ENCODE measurements at regions not wholly inside any gene's neighbourhood (a gene's known extent, or its start where the extent isn't known, plus 50 kb on each side); places are given as distances from the start of the nearest gene placed in this dataset.

DNA sequence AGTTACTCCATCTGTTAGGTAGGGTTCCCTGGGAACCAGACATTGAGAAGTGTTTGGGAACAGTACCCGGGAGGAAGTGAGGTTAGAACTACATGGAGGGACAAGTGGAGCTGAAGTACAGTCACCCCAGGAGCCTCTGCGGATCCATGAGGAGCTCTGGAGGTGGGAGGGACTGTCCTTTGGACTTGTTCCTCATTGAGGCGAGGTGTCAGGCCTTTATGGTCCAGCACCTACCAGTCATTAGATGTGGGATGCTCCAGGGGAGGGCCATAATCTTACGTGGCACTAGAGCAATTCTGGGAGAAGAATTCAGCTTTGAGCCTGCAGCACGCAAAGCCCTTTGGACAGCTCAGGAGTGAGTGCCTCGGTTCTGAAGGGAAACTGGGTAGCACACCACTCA, 142.8 kb downstream of the DACT1 start:
- no peak overlapping the region for H2BK5ac ChIP-seq (ENCODE audit: insufficient read length, low read length)
- no peaks in the 10 kb centered on the region for H3K79me1 ChIP-seq (ENCODE audit: insufficient read depth, low read depth, low read length, poor library complexity, severe bottlenecking)
- H3K36me3 Mint-ChIP-seq (ENCODE audit: insufficient read depth in 1 of 3, low read depth in 3 of 3): no peaks in the 10 kb centered on the region
- no peaks in the 10 kb centered on the region for H3K23me2 ChIP-seq (ENCODE audit: insufficient read length, low read depth, low read length, poor library complexity, severe bottlenecking)
- no peak for TF ChIP-seq CTCF (conservative IDR thresholded peaks at IDR 0.05)
- no peak overlapping the region for H2AK5ac ChIP-seq (ENCODE audit: insufficient read length, low read length)
- no peak overlapping the region for H3K27ac ChIP-seq (ENCODE audit: insufficient read length, low read depth, low read length)
- H4K20me1 ChIP-seq (ENCODE audit: control insufficient read depth, insufficient read depth, insufficient read length): no peaks in the 10 kb centered on the region
- no peak overlapping the region for H2BK120ac ChIP-seq (ENCODE audit: low read depth, low read length, poor library complexity, severe bottlenecking)
- DNase-seq: no peak
- no peak overlapping the region for H4K8ac ChIP-seq (replicated peaks; ENCODE audit: insufficient read length, low read depth, low read length)
- no peak overlapping the region for H3K27ac Mint-ChIP-seq
- no peaks in the 10 kb centered on the region for H3K9me3 ChIP-seq (ENCODE audit: control insufficient read depth, low read depth, low read length)
- no peaks in the 10 kb centered on the region for H3K9me3 Mint-ChIP-seq
- no peak overlapping the region for H2BK20ac ChIP-seq (ENCODE audit: low read depth, low read length, poor library complexity, severe bottlenecking)
- H3K27me3 ChIP-seq (ENCODE audit: insufficient read depth, low read length): no peaks in the 10 kb centered on the region
- no peaks in the 10 kb centered on the region for H3K4me1 ChIP-seq (ENCODE audit: insufficient read depth, low read length)
- H3K4ac ChIP-seq (ENCODE audit: low read depth, low read length): no peak overlapping the region
- H3K27me3 Mint-ChIP-seq (ENCODE audit: low read depth): peaks cover 21% of the 10 kb centered on the region
- no peak overlapping the region for H4K5ac ChIP-seq (ENCODE audit: insufficient read length, low read depth, low read length)
- H3K4me2 ChIP-seq (ENCODE audit: insufficient read depth, insufficient read length, low read length): no peak overlapping the region
- H2BK12ac ChIP-seq (ENCODE audit: insufficient read length, low read depth, low read length): no peak overlapping the region
- no peak overlapping the region for H3K4me3 Mint-ChIP-seq
- no peak overlapping the region for H3K23ac ChIP-seq (ENCODE audit: insufficient read length, low read depth, low read length)
- no peak overlapping the region for H3T11ph ChIP-seq (ENCODE audit: low read length)
- H3K4me1 Mint-ChIP-seq: peaks cover under 1 to 1% of the 10 kb centered on the region in 2 experiments; a peak in 3 of 4 replicates
- H3K18ac ChIP-seq (ENCODE audit: insufficient read length, low read depth, low read length): no peak overlapping the region
- no CpG with 5 or more reads among the region's 6 CpGs for WGBS (ENCODE audit: extremely low coverage, insufficient read length, low lambda C conversion rate)
- H2BK15ac ChIP-seq (ENCODE audit: low read depth, low read length): no peak overlapping the region
- H3K79me2 ChIP-seq (ENCODE audit: insufficient read depth, low read length): no peaks in the 10 kb centered on the region
- H3K9ac ChIP-seq (ENCODE audit: extremely low read depth, insufficient read length, low read length): no peak overlapping the region
- H3K14ac ChIP-seq (ENCODE audit: insufficient read depth, low read length): no peak overlapping the region; the same call in 1 of the 2 replicates
- H3K56ac ChIP-seq (ENCODE audit: insufficient read length, low read depth, low read length): no peak overlapping the region
- no peak overlapping the region for H2AFZ ChIP-seq (ENCODE audit: low read length)
- H4K91ac ChIP-seq (ENCODE audit: insufficient read length, low read depth, low read length): no peak overlapping the region
